GM21529 (cell line): ENCODE measurements at regions not wholly inside any gene's neighbourhood (a gene's known extent, or its start where the extent isn't known, plus 50 kb on each side); places are given as distances from the start of the nearest gene placed in this dataset.
A peak's percentile ranks its signal among the peaks of the same experiment; 100 is the strongest.
"Not testable (repeated sequence)": the region's sequence is repeated elsewhere in the genome, so short reads cannot be mapped to it uniquely, and the experiment has no call there.

Experiments
- ATAC-seq: cut with Tn5 transposase; IDR thresholded peaks from one replicate; pipeline ENCODE4 v1.9.1; 2021; ENCODE audit not compliant: unreplicated experiment

GRCh38 chr15:31433091-31433490 is 106.5 kb downstream of the KLF13 start:
- no peak for ATAC-seq

GRCh38 chr15:31433574-31433973 is 106.9 kb downstream of the KLF13 start:
- no peak for ATAC-seq

GRCh38 chr15:31434275-31434587 is 107.6 kb downstream of the KLF13 start:
- no peak for ATAC-seq

DNA sequence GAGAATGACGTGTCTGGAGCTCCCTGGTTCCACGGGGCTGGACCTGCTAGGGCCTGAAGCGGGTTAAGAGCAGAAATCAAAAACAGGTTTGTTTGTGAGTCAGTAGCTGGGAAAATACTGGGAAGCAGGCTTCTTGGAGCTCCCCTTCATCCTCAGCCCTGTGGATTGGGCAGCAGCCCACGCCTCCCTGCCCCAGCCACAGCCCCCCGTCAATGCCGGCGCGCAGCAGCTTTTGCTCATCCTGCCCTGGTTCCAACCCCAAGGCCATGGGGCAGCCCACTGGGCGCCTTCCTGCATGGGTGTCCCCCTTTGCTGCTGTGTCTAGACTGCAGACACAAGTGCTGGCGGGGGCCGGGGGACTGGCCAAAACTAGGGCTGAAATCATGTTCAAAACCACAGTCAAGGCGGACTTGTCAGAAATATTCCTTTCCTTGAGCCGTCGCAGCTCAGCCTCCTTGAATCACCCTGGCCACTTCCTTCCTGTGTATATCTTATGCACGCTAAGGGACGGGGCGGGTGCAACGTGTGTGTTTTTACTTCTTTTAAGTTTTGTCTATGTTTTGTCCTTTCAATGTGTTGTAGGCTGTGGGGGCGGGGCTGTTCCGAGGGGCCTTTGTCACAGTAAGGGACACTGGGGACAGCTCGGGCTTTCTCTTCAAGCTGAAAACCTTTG is 108.1 kb downstream of the KLF13 start:
- peak; percentile 35 for ATAC-seq

GRCh38 chr15:31435261-31435911 is 108.8 kb downstream of the KLF13 start:
- ATAC-seq, result peak; percentile 62

DNA sequence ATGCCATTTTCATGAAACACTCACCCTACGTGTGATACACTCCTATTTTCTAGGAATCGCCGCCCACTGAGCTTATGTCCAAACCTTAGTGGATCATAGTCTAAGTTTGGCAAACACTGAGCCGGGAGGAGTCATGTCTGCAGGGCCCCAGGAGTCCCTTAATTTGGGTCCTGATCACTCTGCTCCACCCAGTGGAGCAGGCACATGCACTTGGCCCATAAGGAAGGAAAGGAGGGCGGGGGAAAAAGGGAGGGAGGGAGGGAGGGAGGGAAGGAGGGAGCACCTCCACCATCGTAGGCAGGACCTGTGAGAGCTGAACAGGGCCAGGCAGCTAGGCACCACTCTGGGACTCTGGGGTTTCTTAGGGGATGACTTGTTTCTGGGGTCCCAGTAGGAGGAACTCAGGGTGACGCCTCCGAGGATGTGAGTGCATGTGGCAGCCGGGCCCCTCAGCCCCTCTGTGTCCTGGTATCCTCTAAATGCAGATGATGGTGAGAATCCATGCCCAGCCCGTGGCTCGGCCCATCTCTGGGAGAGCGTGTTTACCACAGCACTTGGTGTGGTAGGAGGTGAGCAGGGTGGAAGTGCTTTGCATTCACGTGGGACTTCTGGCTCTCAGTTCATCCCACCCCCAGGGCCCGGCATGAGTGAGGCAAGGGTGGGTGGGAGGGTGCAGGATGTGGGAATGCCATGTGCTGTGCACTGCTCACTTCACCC is 109.4 kb downstream of the KLF13 start:
- no peak for ATAC-seq

- no peak for ATAC-seq
Observed at GRCh38 chr15:31437686-31438085, 111.1 kb downstream of the KLF13 start.

GRCh38 chr15:31438601-31439265 is 112.1 kb downstream of the KLF13 start:
- ATAC-seq, result no peak

DNA sequence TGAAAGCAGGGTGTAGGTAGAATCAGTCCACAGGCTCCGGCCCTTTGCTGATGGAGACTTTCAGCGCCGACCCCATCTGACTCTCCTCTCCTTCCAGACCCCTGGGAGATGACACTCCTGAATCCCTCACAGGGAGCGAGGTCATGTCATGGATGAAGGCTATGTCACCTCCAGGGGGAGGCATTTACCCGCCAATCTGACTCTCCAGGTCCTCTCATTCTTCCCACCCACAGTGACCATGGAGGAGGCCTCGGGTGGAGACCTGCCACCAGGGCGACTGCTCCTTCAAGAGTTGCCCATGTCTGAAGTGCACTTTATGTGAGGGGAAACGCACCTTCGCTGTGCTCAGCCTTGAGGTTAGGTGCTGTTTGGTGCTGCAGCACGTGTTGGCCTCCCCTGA is 112.7 kb downstream of the KLF13 start:
- no peak for ATAC-seq

DNA sequence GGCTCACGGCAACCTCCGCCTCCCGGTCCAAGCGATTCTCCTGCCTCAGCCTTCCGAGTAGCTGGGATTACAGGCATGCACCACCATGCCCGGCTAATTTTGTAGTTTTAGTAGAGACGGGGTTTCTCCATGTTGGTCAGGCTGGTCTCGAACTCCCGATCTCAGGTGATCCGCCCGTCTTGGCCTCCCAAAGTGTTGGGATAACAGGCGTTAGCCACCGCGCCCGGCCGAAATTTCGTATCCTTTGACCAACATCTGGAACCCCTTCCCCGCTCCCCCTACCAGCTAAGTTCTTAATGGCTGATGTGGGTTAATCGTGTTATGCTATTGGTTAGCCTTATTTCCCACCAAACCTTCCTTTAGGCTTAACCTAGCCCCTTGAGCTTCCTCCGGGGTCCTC is 113.6 kb downstream of the KLF13 start:
- not testable (repeated sequence) for ATAC-seq

DNA sequence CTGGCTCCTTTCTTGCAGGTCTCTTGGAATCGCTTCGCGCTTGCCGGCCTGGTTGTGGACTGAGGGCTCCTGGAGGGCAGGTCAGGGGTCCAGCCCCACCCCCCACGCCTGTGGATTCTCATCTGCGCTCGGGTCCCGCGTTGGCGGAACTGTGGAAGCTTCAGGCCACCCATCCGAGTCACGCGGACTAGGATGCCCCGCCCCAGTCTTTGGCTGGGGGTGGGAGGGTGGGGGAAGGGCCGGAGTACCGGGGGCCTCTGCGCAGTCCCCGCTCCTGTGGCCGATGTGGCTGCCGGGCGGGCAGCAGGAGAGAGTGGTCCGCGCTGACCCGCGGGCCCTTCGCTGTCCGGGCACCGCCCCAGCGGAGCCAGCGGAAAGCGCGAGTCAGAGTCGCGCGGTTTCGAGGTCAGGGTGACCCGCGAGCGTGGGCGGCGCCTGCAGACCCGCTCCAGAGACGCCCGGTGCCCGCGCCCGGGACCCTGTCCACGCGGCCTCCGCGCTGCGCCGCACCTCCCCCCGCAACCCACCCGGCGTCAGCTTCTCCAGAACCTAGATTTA is 114.2 kb downstream of the KLF13 start:
- ATAC-seq, result no peak

DNA sequence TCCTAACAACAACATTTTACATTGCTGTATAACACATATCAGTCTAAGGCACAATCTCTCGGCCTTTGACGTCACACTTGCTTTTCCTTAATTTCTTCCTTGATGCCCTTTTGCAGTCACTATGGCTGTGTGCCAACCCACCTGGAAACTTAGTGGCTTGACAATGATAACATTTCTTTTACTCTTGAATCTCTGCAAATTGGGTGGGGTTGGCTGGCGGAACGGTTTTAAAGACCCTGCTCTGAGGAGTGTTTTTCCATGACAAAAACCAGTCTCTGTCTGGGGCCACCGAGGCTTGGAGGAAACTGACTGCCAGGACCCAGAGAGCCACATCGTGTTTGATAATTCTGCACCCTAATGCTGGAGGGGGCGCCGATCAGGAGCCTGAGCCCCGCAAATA is 115.6 kb downstream of the KLF13 start:
- no peak for ATAC-seq

DNA sequence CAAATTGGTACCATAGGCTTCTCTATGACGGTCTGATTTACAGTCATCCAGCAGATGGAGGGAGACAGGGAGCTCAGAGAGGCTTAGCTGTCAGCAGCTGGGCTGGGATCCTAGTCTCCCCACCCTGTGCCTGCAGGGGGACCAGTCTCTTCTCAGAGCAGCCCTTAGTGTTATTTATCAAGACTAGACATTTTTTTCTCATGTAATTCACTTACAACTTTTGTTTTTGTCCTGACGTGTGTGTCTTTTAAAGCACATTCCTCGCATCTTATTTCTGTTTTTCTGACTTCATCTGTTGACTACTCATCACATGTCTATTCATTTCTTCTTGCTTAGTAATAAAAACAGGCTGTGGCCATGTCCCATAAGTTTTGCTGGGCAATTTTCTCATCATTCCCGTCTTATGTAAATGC is 116.1 kb downstream of the KLF13 start:
- ATAC-seq, result no peak

DNA sequence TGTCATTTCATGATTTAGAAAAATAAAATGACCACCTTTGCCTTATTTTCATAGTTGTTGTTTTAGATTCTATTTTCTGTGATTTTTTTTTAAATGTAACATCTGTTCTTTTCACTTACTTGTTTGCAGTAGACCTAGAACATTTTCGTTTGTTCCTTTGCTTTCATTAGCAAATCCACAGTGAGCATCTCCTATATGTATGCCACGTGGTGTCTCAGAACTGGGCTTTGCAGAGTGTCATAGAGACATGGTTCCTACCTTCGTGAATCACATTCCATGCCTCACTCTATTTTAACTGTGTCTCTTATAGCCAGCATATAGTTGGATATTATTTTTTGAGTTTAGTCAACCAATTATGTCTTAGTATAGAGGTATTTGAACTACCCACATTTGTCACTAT is 118.2 kb downstream of the KLF13 start:
- ATAC-seq, result no peak

DNA sequence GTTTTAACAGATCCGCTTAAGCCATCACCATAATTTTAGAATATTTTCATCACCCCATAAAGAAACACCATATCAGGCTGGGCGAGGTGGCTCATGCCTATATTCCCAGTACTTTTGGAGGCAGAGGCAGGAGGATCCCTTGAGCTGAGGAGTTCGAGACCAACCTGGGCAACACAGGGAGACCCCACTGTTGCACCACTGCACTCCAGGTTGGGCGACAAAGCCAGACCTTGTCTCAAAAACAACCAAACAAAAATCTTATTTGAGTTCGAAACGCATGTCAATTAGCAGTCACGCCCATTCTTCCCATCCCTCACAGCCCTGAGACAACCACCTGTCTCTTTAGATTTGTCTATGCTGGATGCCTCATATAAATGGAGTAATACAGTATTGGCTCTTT is 119.9 kb downstream of the KLF13 start:
- no peak for ATAC-seq

- no peak for ATAC-seq
Observed at GRCh38 chr15:31447931-31448634, 121.4 kb downstream of the KLF13 start.

DNA sequence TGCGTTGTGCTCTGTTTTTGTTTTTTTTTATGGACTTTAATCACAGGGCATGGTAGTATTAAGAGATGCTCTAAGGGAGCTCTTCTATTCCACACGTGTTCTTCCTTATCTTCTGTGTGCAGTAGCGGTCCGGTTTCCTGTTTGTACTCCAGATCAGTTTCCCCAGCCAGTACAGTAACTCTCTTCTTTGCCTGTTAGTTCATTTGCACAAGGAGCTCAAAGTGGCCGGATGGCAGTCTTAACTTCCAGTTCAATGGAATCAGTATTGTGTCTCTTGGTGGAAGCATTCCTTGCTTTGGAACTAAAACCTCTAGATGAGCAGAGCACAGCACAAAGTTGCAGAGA is 122.0 kb downstream of the KLF13 start:
- ATAC-seq, result no peak

DNA sequence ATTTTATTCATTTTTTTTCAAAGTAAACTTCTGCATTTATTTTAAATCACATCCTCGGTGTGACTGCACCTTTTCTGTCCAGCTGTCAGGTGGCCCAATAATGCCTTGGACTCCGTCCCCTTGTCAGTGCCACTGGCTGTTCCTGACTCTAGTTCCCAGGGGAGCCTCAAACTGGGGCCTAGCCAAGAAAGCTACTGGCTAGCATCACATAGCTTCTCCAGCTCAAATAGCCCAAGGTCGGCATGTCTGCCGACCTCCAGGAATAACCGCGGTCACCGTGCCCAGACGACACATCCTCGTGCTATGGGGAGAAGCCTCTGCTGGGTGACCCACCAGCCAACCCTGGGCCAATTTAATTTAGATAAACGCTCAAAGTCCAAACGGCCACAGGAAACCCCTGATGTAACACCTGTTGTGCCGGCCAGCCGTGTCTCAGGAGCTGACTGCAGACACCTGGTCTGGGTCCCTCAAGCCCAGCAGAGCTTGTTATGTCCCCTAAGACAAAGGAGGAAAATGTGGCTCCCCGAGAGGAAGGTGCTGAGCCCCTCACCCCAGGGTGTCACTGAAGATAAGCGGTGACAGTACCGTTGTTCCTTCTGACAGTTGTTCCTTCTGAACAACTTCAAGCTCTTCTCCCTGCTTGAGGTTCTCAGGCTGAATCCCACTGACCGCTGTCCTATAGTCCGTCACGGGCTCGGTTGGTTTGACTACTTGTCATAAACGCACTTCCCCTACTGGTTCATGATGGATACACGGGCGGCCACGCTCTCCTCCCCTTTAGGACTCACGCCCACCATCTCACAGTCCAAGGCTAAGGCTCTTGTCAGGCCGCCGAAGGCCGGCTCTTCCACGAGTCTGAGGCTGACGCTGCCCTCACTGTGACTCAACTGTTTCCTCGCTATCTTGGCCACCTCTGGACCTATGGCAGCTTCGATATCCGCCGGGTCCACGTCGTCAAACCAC is 126.2 kb downstream of the KLF13 start:
- ATAC-seq, result no peak

- ATAC-seq, result no peak
Observed at GRCh38 chr15:31453558-31454318, 127.1 kb downstream of the KLF13 start.
